ENCODE measurements at regions not wholly inside any gene's neighbourhood (a gene's known extent, or its start where the extent isn't known, plus 50 kb on each side); places are given as distances from the start of the nearest gene placed in this dataset.

DNA sequence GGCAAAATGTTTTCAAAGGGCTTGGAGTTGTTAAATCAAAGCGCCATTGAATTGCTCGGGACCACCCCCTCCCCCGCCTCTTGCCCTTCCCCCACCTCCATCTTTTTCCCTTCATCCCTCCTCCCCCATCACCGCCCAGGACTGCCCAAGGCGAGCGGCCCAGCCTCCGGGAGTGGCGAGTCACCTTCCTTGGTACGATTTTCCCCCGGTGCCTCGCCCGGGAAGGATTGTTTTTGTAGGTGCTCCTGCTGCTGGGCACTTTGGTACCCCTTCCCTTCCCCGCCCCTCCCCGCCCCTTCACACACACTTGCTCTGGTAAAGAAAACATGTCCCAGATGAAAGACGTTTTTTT is 61.2 kb downstream of the TMEM174 start:
- TF ChIP-seq, protein P1, sequence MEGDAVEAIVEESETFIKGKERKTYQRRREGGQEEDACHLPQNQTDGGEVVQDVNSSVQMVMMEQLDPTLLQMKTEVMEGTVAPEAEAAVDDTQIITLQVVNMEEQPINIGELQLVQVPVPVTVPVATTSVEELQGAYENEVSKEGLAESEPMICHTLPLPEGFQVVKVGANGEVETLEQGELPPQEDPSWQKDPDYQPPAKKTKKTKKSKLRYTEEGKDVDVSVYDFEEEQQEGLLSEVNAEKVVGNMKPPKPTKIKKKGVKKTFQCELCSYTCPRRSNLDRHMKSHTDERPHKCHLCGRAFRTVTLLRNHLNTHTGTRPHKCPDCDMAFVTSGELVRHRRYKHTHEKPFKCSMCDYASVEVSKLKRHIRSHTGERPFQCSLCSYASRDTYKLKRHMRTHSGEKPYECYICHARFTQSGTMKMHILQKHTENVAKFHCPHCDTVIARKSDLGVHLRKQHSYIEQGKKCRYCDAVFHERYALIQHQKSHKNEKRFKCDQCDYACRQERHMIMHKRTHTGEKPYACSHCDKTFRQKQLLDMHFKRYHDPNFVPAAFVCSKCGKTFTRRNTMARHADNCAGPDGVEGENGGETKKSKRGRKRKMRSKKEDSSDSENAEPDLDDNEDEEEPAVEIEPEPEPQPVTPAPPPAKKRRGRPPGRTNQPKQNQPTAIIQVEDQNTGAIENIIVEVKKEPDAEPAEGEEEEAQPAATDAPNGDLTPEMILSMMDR (optimal IDR thresholded peaks at IDR 0.05 in 1 of 3, IDR thresholded peaks at IDR 0.05 in 1 of 3, conservative IDR thresholded peaks at IDR 0.05 in 1 of 3; ENCODE audit: extremely low read depth in 1 of 3, insufficient read depth in 2 of 3, low read length in 3 of 3), result no peak
- TF ChIP-seq EZH2 (IDR thresholded peaks at IDR 0.05; ENCODE audit: low read length), result no peak
